Adrenal gland (tissue), 5 donors: ENCODE measurements at regions not wholly inside any gene's neighbourhood (a gene's known extent, or its start where the extent isn't known, plus 50 kb on each side); places are given as distances from the start of the nearest gene placed in this dataset.

ENCODE experiments used
- CTCF ChIP-seq, 6 experiments: fragments of 450-650 bp in 4 of 6; fragments of 200-600 bp in 2 of 6; sonication (generic) in 1 of 6; IDR thresholded peaks; 1 replicate in 5 of 6; 2 replicates in 1 of 6; pipeline versions ENCODE4 v1.5.1 to v1.8.0; 2016 to 2021; ENCODE audit warnings: antibody characterized with exemption in 6 of 6, mild to moderate bottlenecking in 2 of 6, moderate library complexity in 1 of 6
- POLR2A ChIP-seq, 2 donors: fragments of 450-650 bp; IDR thresholded peaks; one replicate each; pipeline ENCODE4 v1.6.1; 2017; ENCODE audit warnings: antibody characterized with exemption in 2 of 2, mild to moderate bottlenecking in 2 of 2, moderate library complexity in 1 of 2
- donor health status: DM: no; HTN: no; CAD: no.

- TF ChIP-seq CTCF (IDR thresholded peaks at IDR 0.05) = no peak
- TF ChIP-seq POLR2A (IDR thresholded peaks at IDR 0.05) = no peak
Observed at GRCh38 chr17:72060084-72060483, 60.7 kb upstream of the SOX9 start.
